Fibroblast of lung (primary cell): ENCODE measurements at regions not wholly inside any gene's neighbourhood (a gene's known extent, or its start where the extent isn't known, plus 50 kb on each side); places are given as distances from the start of the nearest gene placed in this dataset.

Experiments used
- DNase-seq, 2 donors: peaks; one replicate each; pipeline versions ENCODE4 v3.0.0 to v3.0.0-alpha.2; 2010; ENCODE audit warnings: low read depth in 2 of 2
- H2AFZ ChIP-seq: 2 replicates; pipeline ENCODE4 v1.5.1; 2012; ENCODE audit warnings: low read length, control low read depth, inconsistent platforms
- H3K27ac ChIP-seq: 2 replicates; pipeline ENCODE4 v1.5.1; 2011; ENCODE audit warnings: low read length, control low read depth; ENCODE audit not compliant: insufficient read depth
- H3K27me3 ChIP-seq: 2 replicates; pipeline ENCODE4 v1.5.1; 2011; ENCODE audit warnings: mild to moderate bottlenecking, low read length; ENCODE audit not compliant: control insufficient read depth, insufficient read depth
- H3K36me3 ChIP-seq: 2 replicates; pipeline ENCODE4 v1.5.1; 2011; ENCODE audit warnings: low read length; ENCODE audit not compliant: control insufficient read depth, insufficient read depth
- H3K4me1 ChIP-seq: 2 replicates; pipeline ENCODE4 v1.5.1; 2011; ENCODE audit warnings: low read length; ENCODE audit not compliant: control insufficient read depth, insufficient read depth; ENCODE audit errors: extremely low read depth
- H3K4me2 ChIP-seq: 2 replicates; pipeline ENCODE4 v1.5.1; 2011; ENCODE audit warnings: low read length, control low read depth; ENCODE audit not compliant: insufficient read depth; ENCODE audit errors: extremely low read depth
- H3K4me3 ChIP-seq, 4 experiments: fragments of 200-600 bp in 1 of 4; sonication (generic) in 1 of 4; replicated peaks in 1 of 4; 2 replicates each; pipeline ENCODE4 v1.5.1; 2011 to 2016; ENCODE audit warnings: low read length in 4 of 4, low read depth in 3 of 4, mild to moderate bottlenecking in 3 of 4, control low read depth in 2 of 4, inconsistent platforms in 1 of 4, mixed read lengths in 1 of 4; ENCODE audit not compliant: insufficient read depth in 1 of 4; ENCODE audit errors: control extremely low read depth in 1 of 4
- H3K79me2 ChIP-seq: 2 replicates; pipeline ENCODE4 v1.5.1; 2012; ENCODE audit warnings: mild to moderate bottlenecking, low read length, inconsistent platforms; ENCODE audit not compliant: control insufficient read depth, insufficient read depth
- H3K9ac ChIP-seq: 2 replicates; pipeline ENCODE4 v1.5.1; 2011; ENCODE audit warnings: mild to moderate bottlenecking, low read length, control low read depth; ENCODE audit not compliant: insufficient read depth
- H3K9me3 ChIP-seq: 2 replicates; pipeline ENCODE4 v1.5.1; 2012; ENCODE audit warnings: low read depth, low read length; ENCODE audit not compliant: control insufficient read depth, insufficient read depth
- H4K20me1 ChIP-seq: 2 replicates; pipeline ENCODE4 v1.5.1; 2011; ENCODE audit warnings: low read length; ENCODE audit not compliant: control insufficient read depth, insufficient read depth; ENCODE audit errors: extremely low read depth
- EZH2 ChIP-seq: IDR thresholded peaks from 2 replicates; pipeline ENCODE4 v1.5.1; 2012; ENCODE audit warnings: low read length, control low read depth, mild to moderate bottlenecking; ENCODE audit errors: missing control alignments
- TF ChIP-seq, protein P1 (sequence below), 2 donors: IDR thresholded peaks in 1 of 2; conservative IDR thresholded peaks in 1 of 2; 1 replicate in 1 of 2; 2 replicates in 1 of 2; pipeline ENCODE4 v1.5.1; 2011 to 2012; ENCODE audit warnings: low read length in 2 of 2, control low read depth in 1 of 2, inconsistent platforms in 1 of 2, low read depth in 1 of 2, mild to moderate bottlenecking in 1 of 2

DNA sequence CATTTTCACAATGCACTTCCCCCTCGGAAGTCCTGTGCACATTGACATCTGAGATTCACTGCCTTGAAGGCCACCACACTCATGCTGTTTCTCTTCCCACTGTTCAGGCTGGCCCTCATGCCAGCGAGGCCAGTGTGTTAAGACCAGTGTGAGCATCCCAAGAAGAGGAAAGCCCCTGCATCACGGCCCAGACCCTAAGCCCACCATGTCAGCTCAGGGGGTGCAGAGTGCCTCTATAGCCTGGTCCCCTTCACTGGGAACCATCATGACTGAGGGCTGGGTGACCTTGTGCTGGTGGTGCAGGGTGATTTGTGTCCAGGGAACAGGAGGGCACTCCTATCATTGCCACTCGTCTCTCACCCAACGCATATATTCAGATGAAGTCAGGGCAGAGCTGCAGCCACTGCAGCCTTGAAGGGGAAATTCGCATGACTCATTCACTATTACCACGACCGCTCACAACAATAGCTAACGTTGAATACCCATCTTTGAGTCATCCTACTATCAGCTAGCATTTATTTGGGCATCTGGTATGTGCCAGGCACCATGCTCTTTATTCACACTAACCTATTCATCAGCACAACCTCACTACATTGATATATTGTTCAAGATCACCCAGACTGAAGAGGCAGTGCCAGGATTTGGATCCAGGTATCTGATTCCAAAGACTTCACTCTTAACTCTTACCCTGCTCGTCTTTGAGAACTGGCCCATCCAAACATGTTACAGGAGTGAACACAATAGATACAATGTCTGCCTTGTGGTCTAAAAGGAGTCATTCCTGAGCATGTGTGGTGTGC is 58.8 kb upstream of the SLC6A11 start:
- no peaks in the 10 kb centered on the region for H3K4me1 ChIP-seq
- no peaks in the 10 kb centered on the region for H4K20me1 ChIP-seq
- H3K27me3 ChIP-seq, result no peaks in the 10 kb centered on the region
- no peak overlapping the region for H3K9ac ChIP-seq
- no peak for TF ChIP-seq EZH2
- TF ChIP-seq, protein P1, sequence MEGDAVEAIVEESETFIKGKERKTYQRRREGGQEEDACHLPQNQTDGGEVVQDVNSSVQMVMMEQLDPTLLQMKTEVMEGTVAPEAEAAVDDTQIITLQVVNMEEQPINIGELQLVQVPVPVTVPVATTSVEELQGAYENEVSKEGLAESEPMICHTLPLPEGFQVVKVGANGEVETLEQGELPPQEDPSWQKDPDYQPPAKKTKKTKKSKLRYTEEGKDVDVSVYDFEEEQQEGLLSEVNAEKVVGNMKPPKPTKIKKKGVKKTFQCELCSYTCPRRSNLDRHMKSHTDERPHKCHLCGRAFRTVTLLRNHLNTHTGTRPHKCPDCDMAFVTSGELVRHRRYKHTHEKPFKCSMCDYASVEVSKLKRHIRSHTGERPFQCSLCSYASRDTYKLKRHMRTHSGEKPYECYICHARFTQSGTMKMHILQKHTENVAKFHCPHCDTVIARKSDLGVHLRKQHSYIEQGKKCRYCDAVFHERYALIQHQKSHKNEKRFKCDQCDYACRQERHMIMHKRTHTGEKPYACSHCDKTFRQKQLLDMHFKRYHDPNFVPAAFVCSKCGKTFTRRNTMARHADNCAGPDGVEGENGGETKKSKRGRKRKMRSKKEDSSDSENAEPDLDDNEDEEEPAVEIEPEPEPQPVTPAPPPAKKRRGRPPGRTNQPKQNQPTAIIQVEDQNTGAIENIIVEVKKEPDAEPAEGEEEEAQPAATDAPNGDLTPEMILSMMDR (conservative IDR thresholded peaks at IDR 0.05 in 1 of 2, IDR thresholded peaks at IDR 0.05 in 1 of 2; ENCODE audit: low read depth in 1 of 2, low read length in 2 of 2), result no peak
- H2AFZ ChIP-seq, result no peak overlapping the region
- no peaks in the 10 kb centered on the region for H3K79me2 ChIP-seq
- peak in 1 of 2 donors; percentile 65 for DNase-seq
- no peak overlapping the region for H3K4me2 ChIP-seq
- H3K4me3 ChIP-seq, result no peak overlapping the region
- H3K27ac ChIP-seq, result no peak overlapping the region
- no peaks in the 10 kb centered on the region for H3K9me3 ChIP-seq
- H3K36me3 ChIP-seq, result no peaks in the 10 kb centered on the region

DNA sequence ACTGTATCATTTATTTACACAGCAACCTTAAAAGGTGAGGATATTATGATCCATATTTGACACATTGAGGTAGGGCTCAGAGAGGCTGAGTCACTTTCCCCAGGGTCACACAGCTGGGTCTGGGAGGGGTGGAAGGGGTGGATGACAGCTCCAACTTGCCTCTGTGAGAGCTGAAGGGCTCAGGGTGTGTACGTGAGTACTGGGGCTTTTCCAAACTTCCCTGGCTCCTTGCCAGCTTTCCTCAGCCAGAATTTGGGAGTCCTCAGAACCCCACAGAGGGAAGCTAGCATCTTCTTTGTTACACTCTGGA is 58.3 kb upstream of the SLC6A11 start:
- no peaks in the 10 kb centered on the region for H3K27me3 ChIP-seq

DNA sequence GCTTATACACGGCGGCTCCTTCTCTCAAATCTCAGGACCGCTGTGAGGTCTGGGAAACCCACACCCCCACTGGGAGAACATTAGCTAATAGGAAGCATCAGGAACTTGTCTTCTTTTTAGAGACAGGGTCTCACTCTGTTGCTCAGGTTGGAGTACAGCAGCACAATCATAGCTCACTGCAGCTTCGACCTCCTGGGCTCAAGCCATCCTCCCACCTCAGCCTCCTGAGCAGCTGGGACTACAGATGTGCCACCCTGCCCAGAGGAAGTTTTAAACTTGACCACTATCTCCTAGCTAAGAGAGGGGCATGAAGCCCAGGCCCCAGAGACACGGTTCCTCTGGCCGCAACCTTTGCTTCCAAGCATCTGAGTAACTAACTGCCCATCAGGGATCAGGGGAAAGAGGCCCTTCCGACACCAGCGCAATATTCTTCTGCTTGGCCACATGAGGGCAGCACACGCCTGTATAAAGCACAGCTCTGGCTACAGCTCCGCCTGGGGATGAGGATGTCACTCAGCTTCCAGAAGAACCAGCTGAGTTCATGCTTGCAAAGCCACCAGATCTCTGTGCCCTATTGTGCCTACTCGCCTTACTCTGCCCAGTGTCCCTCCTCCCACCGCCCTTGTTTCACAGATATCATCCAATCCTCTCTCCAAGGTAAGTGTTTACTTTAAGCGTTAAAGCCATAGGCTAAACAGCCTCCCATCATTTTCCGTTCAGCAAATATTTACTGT is 57.6 kb upstream of the SLC6A11 start:
- Histone ChIP-seq H3K4me1 (no peaks in the 10 kb centered on the region), H3K27ac (no peak overlapping the region), H3K79me2 (no peaks in the 10 kb centered on the region), H3K4me2 (no peak overlapping the region), H3K9me3 (no peaks in the 10 kb centered on the region), H3K27me3 (no peaks in the 10 kb centered on the region), H2AFZ (no peak overlapping the region), H4K20me1 (no peaks in the 10 kb centered on the region), H3K9ac (no peak overlapping the region), H3K36me3 (no peaks in the 10 kb centered on the region), H3K4me3 (no peak overlapping the region)
- DNase-seq, result peak; percentile 59 to 66
- TF ChIP-seq, protein P1 (conservative IDR thresholded peaks at IDR 0.05 in 1 of 2, IDR thresholded peaks at IDR 0.05 in 1 of 2; ENCODE audit: low read depth in 1 of 2, low read length in 2 of 2), result peak; percentile 37 to 80
- TF ChIP-seq EZH2, result no peak

More for the DNA sequence above, 58.3 kb upstream of the SLC6A11 start:
- Histone ChIP-seq H3K27ac (no peak overlapping the region), H3K36me3 (no peaks in the 10 kb centered on the region), H4K20me1 (no peaks in the 10 kb centered on the region), H3K4me2 (no peak overlapping the region), H3K79me2 (no peaks in the 10 kb centered on the region), H3K4me1 (no peaks in the 10 kb centered on the region), H2AFZ (no peak overlapping the region), H3K4me3 (no peak overlapping the region), H3K9me3 (no peaks in the 10 kb centered on the region), H3K9ac (no peak overlapping the region)
- TF ChIP-seq EZH2, result no peak
- TF ChIP-seq, protein P1 (conservative IDR thresholded peaks at IDR 0.05 in 1 of 2, IDR thresholded peaks at IDR 0.05 in 1 of 2; ENCODE audit: low read depth in 1 of 2, low read length in 2 of 2), result no peak
- DNase-seq, result peak in 1 of 2 donors; percentile 3
